NT2/D1 (cell line): ENCODE measurements at regions not wholly inside any gene's neighbourhood (a gene's known extent, or its start where the extent isn't known, plus 50 kb on each side); places are given as distances from the start of the nearest gene placed in this dataset.

Source experiments
- DNase-seq: peaks from one replicate; pipeline ENCODE4 v3.0.0-alpha.2; 2011; ENCODE audit warnings: low read depth, low spot score
- H3K27me3 ChIP-seq: 2 replicates; pipeline ENCODE4 v1.6.0; 2011; ENCODE audit warnings: mild to moderate bottlenecking; ENCODE audit not compliant: insufficient read length, insufficient read depth
- H3K36me3 ChIP-seq: 2 replicates; pipeline ENCODE4 v1.6.1; 2011; ENCODE audit warnings: mild to moderate bottlenecking, low read length, mixed read lengths; ENCODE audit not compliant: insufficient read depth, insufficient read length
- H3K4me1 ChIP-seq: 2 replicates; pipeline ENCODE4 v1.5.1; 2011; ENCODE audit not compliant: insufficient read depth, insufficient read length
- H3K4me3 ChIP-seq: 2 replicates; pipeline ENCODE4 v1.5.1; 2011; ENCODE audit warnings: low read depth; ENCODE audit not compliant: insufficient read length
- H3K9ac ChIP-seq: 2 replicates; pipeline ENCODE4 v1.6.0; 2011; ENCODE audit warnings: low read depth; ENCODE audit not compliant: insufficient read length
- H3K9me3 ChIP-seq: 2 replicates; pipeline ENCODE4 v1.5.1; 2011; ENCODE audit warnings: mild to moderate bottlenecking, low read length; ENCODE audit not compliant: insufficient read depth
- SUZ12 ChIP-seq: IDR thresholded peaks from 2 replicates; pipeline ENCODE4 v1.6.1; 2011; ENCODE audit not compliant: insufficient read length, insufficient read depth; ENCODE audit errors: extremely low read depth
- YY1 ChIP-seq: IDR thresholded peaks from 2 replicates; pipeline ENCODE4 v1.6.1; 2011; ENCODE audit not compliant: insufficient read length, insufficient read depth
- ZNF274 ChIP-seq: IDR thresholded peaks from 2 replicates; pipeline ENCODE4 v1.6.1; 2011; ENCODE audit warnings: mild to moderate bottlenecking, low read depth, low read length

DNA sequence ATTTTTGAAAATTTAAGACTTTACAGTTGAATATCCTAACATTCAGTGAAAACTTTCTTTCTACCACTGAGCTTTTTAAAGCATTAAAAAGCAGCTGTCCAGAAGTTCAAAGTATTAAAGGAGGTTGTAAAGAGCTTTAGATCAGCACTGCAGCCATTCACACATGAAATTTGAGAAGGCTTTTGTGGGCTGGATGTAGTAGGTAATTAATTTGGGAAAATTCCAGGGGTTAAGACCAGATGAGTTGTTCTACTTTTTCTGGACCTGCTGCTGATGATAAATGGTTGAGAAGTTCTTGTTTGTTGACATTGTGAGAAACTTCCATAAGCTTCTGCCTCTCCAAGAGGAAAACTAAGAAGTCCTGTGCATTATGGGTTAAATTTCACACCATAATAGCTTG, 1779.6 kb upstream of the PRR20A start:
- H3K9me3 ChIP-seq = no peaks in the 10 kb centered on the region
- no peak overlapping the region for H3K9ac ChIP-seq
- no peak overlapping the region for H3K4me3 ChIP-seq
- no peaks in the 10 kb centered on the region for H3K27me3 ChIP-seq
- no peak for TF ChIP-seq SUZ12
- TF ChIP-seq YY1 = no peak
- TF ChIP-seq ZNF274 = no peak
- no peak for DNase-seq
- no peaks in the 10 kb centered on the region for H3K4me1 ChIP-seq
- no peaks in the 10 kb centered on the region for H3K36me3 ChIP-seq

DNA sequence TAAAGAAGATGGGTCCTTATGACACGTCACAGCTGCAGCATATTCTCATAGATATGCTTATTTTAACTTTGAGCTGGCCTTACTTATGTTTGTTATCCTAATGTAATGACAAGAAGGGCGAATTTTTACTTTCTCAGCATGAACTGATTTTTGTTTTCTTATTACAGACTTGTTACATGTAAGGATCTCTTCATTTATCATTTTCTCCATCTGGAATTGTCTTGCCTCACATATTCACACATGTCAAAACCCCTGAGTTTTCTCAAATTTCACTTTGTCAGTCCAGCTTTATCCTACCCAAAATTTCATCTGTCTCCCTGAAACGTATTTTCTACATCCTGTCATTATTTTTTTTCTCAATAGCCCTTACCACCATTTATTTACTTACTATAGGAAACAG, 1774.0 kb upstream of the PRR20A start:
- H3K4me3 ChIP-seq = no peak overlapping the region
- TF ChIP-seq YY1 = no peak
- no peak for TF ChIP-seq SUZ12
- no peak for TF ChIP-seq ZNF274

DNA sequence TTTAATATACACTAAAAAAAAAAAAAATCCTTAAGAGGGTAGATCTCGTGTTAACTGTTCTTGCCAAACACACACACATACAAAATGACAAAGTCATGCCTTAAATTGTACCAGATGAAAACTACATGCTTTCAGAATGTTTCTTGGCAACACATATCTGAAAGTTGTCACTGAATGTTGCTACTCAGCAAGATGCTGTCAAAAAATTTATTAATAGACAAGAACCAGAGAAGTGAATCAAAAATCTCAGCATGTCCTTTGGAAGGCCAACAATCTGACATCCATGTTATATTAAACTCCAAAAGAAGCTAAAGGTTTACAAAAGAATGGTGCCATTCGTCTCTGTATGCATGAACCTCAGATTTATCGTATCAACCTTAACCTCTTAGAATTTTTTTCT, 1746.2 kb upstream of the PRR20A start:
- H3K36me3 ChIP-seq = no peaks in the 10 kb centered on the region
- H3K9me3 ChIP-seq = no peaks in the 10 kb centered on the region
- no peaks in the 10 kb centered on the region for H3K27me3 ChIP-seq
- DNase-seq = no peak
- H3K4me3 ChIP-seq = no peak overlapping the region
- H3K4me1 ChIP-seq = no peaks in the 10 kb centered on the region
- TF ChIP-seq YY1 (no peak), SUZ12 (no peak), ZNF274 (no peak)
- no peak overlapping the region for H3K9ac ChIP-seq

More for the DNA sequence above, 1774.0 kb upstream of the PRR20A start:
- H3K9ac ChIP-seq = no peak overlapping the region
- no peaks in the 10 kb centered on the region for H3K9me3 ChIP-seq
- H3K36me3 ChIP-seq = no peaks in the 10 kb centered on the region
- H3K27me3 ChIP-seq = no peaks in the 10 kb centered on the region
- no peaks in the 10 kb centered on the region for H3K4me1 ChIP-seq
- no peak for DNase-seq

DNA sequence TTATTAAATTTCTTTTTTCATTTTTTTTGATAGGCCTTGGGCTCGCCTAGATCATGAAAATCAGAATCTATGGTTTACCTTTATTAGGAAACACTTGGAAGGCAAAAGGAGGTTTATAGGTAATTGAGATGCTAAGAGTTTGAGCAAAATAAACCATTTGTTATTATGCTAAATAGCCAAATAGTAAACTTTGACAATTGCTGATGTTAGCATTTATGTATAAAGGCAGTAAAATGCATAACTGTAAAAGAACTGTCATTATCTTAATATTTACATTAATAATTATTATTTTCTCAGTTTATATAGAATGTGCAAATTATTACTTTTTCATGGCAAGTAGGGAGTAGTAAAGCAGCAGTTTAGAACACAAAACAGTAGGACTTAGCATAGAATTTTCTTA, 1737.8 kb upstream of the PRR20A start:
- no peak overlapping the region for H3K4me3 ChIP-seq
- H3K36me3 ChIP-seq = no peaks in the 10 kb centered on the region
- no peaks in the 10 kb centered on the region for H3K9me3 ChIP-seq
- H3K27me3 ChIP-seq = no peaks in the 10 kb centered on the region
- no peaks in the 10 kb centered on the region for H3K4me1 ChIP-seq
- TF ChIP-seq SUZ12 (no peak), ZNF274 (no peak), YY1 (no peak)
- H3K9ac ChIP-seq = no peak overlapping the region
- no peak for DNase-seq

DNA sequence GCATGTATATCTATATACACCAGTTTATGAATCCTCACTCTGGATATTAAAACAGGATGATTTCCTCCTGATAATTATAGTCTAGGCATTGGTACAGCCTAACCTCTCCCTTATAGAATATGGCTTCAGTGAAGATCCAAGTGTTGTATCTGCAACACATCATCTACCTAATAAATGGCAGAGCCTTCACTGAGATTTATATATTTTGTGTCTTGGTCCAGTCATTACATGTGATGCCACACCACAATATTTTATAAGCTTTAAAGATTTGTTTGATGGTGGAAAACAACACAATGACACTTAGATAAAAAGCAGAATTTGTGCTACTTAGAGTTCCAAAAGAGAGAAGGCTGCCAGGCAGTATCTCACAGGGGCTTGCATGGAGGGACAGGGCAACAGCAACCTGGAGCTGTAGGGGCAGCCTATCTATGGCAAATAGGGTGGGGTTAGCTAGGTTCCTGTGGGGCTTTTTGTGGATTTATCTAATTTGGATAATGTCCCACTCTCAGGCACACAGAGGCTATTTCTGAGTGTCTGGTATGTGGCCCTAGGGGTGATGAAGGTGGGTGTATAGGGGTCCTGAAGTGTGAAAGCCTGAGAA, 1736.7 kb upstream of the PRR20A start:
- H3K4me3 ChIP-seq = no peak overlapping the region
- no peaks in the 10 kb centered on the region for H3K9me3 ChIP-seq
- no peaks in the 10 kb centered on the region for H3K36me3 ChIP-seq
- H3K27me3 ChIP-seq = no peaks in the 10 kb centered on the region
- TF ChIP-seq ZNF274 = no peak
- no peak for TF ChIP-seq SUZ12
- no peak for TF ChIP-seq YY1
- H3K4me1 ChIP-seq = no peaks in the 10 kb centered on the region
- H3K9ac ChIP-seq = no peak overlapping the region
- no peak for DNase-seq

DNA sequence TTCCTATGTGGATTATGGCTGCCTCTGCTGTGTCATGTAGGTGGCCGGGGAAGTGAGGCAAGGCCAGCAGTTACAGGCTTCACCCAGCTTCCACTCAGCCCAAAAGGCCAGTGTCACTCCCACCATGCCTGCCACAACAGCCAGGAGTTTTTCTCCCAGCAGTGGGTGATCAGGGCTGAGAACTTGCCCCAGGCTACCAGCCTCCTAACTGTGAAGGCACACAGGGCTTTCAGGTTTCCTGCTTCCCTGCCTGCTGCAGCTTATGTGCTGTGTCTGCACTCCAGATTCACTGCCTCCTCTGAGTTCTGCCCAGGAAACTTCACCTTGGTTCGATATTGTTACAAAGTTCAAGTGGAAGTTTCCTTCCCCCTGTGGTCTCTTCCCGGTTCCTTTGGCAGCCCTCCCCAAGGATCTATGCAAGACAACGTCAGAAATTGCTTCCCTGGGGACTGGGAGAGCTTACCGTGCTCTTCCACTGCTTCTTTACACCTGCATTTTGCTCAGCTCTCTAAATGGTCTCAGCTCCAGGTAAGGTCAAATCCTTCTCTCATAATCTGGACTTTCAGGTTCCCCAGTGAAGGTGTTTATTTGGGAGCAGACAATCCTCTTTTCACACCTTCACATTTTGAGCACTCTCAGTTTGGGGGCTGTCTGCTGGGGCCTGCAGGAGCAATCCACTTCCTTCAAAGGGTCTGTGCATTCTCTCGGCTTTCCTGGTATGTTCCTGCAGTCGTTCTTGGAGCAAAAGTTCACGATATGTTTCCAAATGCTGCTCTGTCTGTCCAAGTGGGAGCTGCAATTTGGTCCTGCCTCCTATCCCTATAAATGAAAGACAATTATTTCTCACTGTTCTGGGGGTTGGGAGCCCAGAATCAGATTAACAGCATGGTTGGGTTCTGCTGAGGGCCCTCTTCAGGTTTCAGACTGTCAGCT, 1730.1 kb upstream of the PRR20A start:
- Histone ChIP-seq H3K4me1 (no peaks in the 10 kb centered on the region), H3K9ac (no peak overlapping the region), H3K27me3 (no peaks in the 10 kb centered on the region), H3K36me3 (no peaks in the 10 kb centered on the region), H3K4me3 (no peak overlapping the region), H3K9me3 (no peaks in the 10 kb centered on the region)
- no peak for DNase-seq
- TF ChIP-seq ZNF274 (no peak), SUZ12 (no peak), YY1 (no peak)

DNA sequence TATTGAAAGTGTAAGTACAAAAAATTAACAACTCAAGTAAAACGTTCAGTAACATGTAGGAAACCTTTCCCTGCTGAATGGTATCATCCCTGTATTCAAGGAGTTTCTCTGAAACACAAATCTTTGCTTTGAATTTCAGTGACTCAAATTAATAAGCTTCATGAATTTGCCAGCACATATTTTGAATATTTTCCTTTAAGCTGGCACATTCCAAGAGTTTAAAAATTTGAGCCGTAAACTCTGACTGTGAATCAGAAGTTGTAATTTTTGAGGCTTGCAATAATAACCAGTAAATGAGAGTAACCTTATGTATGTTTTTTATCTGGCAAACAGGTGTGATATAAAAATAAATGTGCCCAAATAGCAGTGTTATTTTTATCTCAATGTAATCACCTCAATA, 1722.6 kb upstream of the PRR20A start:
- Histone ChIP-seq H3K4me1 (no peaks in the 10 kb centered on the region), H3K36me3 (no peaks in the 10 kb centered on the region), H3K4me3 (no peak overlapping the region), H3K9me3 (no peaks in the 10 kb centered on the region), H3K27me3 (no peaks in the 10 kb centered on the region), H3K9ac (no peak overlapping the region)
- DNase-seq = no peak
- TF ChIP-seq SUZ12 (no peak), ZNF274 (no peak), YY1 (no peak)
